Psoas muscle (tissue), 7 donors: ENCODE measurements at regions not wholly inside any gene's neighbourhood (a gene's known extent, or its start where the extent isn't known, plus 50 kb on each side); places are given as distances from the start of the nearest gene placed in this dataset.

Experiments used
- ATAC-seq, 4 donors: fragments of 200-7000 bp; cut with Tn5 transposase; one replicate each; pipeline ENCODE4 v1.9.1; 2020; ENCODE audit warnings: moderate library complexity in 3 of 4, mild to moderate bottlenecking in 2 of 4
- DNase-seq, 2 donors: peaks; one replicate each; pipeline ENCODE4 v3.0.0-alpha.2; 2020
- H3K27ac ChIP-seq: fragments of 200-600 bp; one replicate; pipeline ENCODE4 v1.8.0; 2022
- H3K27me3 ChIP-seq, 3 donors: fragments of 200-600 bp in 1 of 3; one replicate each; pipeline versions ENCODE4 v1.6.1 to v1.8.0; 2013 to 2022; ENCODE audit warnings: low read length in 2 of 3, mild to moderate bottlenecking in 2 of 3, moderate library complexity in 1 of 3; ENCODE audit not compliant: insufficient read depth in 3 of 3
- H3K36me3 ChIP-seq, 2 donors: fragments of 200-600 bp in 1 of 2; one replicate each; pipeline versions ENCODE4 v1.6.1 to v1.8.0; 2013 to 2022; ENCODE audit warnings: low read depth in 1 of 2, mild to moderate bottlenecking in 1 of 2, moderate library complexity in 1 of 2; ENCODE audit not compliant: insufficient read depth in 1 of 2
- H3K4me1 ChIP-seq: fragments of 200-600 bp; one replicate; pipeline ENCODE4 v1.8.0; 2022
- H3K4me3 ChIP-seq: fragments of 200-600 bp; one replicate; pipeline ENCODE4 v1.8.0; 2022; ENCODE audit warnings: mild to moderate bottlenecking
- H3K9me3 ChIP-seq: fragments of 200-600 bp; one replicate; pipeline ENCODE4 v1.8.0; 2022
- WGBS, 3 donors: extraction: QIAGEN DNeasy Blood & Tissue Kit; methylation state at CpG; one replicate each; pipeline versions ENCODE4 v1.1.6 to v1.1.7; 2013; 5-methylcytosine and 5-hydroxymethylcytosine counted together
- intact Hi-C, 2 donors: fragments of 100-400 bp; cut with DNase I; formaldehyde crosslinking; loops; one replicate each; pipeline versions ENCODE4 v1.11.0 to v1.14.2; 2022
- TF ChIP-seq, protein P1 (sequence below): fragments of 200-600 bp; IDR thresholded peaks from one replicate; pipeline ENCODE4 v1.8.0; 2022; ENCODE audit warnings: antibody characterized with exemption
- donor health status: healthy with polysubstance abuse.
- donor health status: DM: no; HTN: no; CAD: no; lungs with moderate emphysema.
- donor health status: Bipolar disorder and iron deficiency.
- donor health status: healthy.
- donor health status: DM: yes; HTN: yes; CAD: no.
- donor health status: DM: no; HTN: no; CAD: no.
- donor health status: DM: yes; HTN: yes; CAD: no.

DNA sequence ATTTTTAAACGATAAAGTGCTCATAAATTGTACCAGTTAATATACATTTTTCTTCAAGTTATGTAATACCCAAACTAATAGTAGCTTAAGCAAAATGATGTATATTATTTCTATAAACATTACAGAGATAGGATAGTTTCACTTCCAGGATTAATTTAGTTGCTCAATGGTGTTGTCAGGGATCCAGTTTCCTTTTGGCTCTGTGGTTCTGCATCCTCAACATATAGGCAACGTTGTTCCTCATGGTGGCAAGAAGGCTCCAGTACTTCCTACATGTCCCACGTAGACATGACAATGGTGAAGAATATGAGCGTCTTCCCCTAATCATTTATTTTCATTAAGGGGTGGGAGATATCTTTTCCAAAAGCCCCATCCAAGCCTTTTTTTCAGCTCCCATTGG lies 60.7 kb upstream of the DCD start:
- DNase-seq (no peak), ATAC-seq (no peak)
- H3K36me3 ChIP-seq: no peaks in the 10 kb centered on the region
- H3K27me3 ChIP-seq: peaks cover 0 to 4% (median 0%) of the 10 kb centered on the region in 3 donors
- no peak overlapping the region for H3K27ac ChIP-seq
- H3K9me3 ChIP-seq: no peaks in the 10 kb centered on the region
- no peaks in the 10 kb centered on the region for H3K4me1 ChIP-seq
- no peak overlapping the region for H3K4me3 ChIP-seq
- 81 to 86% (median 82%) methylated on average over 4 of the region's 4 CpGs for WGBS, 3 donors
- TF ChIP-seq, protein P1, sequence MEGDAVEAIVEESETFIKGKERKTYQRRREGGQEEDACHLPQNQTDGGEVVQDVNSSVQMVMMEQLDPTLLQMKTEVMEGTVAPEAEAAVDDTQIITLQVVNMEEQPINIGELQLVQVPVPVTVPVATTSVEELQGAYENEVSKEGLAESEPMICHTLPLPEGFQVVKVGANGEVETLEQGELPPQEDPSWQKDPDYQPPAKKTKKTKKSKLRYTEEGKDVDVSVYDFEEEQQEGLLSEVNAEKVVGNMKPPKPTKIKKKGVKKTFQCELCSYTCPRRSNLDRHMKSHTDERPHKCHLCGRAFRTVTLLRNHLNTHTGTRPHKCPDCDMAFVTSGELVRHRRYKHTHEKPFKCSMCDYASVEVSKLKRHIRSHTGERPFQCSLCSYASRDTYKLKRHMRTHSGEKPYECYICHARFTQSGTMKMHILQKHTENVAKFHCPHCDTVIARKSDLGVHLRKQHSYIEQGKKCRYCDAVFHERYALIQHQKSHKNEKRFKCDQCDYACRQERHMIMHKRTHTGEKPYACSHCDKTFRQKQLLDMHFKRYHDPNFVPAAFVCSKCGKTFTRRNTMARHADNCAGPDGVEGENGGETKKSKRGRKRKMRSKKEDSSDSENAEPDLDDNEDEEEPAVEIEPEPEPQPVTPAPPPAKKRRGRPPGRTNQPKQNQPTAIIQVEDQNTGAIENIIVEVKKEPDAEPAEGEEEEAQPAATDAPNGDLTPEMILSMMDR: no peak
- intact Hi-C loops: loop anchor here in 1 of 2 donors (10.0 kb wide), 1 partner anchor 366 kb away; no protein-coding TSS in a partner anchor

DNA sequence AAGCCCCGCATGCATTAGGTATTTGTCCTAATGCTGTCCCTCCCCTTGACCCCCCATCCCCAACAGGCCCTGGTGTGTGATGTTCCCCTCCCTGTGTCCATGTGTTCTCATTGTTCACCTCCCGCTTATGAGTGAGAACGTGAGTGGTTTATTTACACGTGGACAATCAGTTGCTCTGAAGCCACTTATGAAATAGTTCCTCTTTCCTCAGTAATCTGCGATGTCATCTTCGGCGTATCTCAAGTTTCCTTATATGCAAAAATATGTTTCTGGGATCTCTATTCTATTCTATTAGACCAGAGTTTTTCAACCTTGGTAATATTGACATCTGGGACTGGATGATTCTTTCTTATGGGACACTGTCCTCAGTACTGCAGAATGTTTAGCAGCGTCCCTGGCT lies 56.0 kb upstream of the DCD start:
- ATAC-seq (no peak), DNase-seq (no peak)
- TF ChIP-seq, protein P1: no peak
- no peak overlapping the region for H3K4me3 ChIP-seq
- no peaks in the 10 kb centered on the region for H3K36me3 ChIP-seq
- H3K27me3 ChIP-seq: no peaks in the 10 kb centered on the region
- intact Hi-C loops: loop anchor here (5.0 to 10.0 kb wide), 2 partner anchors 253 to 371 kb away; no protein-coding TSS in a partner anchor
- WGBS, 3 donors: 76 to 78% (median 77%) methylated on average over 8 of the region's 8 CpGs
- H3K9me3 ChIP-seq: no peaks in the 10 kb centered on the region
- H3K27ac ChIP-seq: no peak overlapping the region
- H3K4me1 ChIP-seq: no peaks in the 10 kb centered on the region

DNA sequence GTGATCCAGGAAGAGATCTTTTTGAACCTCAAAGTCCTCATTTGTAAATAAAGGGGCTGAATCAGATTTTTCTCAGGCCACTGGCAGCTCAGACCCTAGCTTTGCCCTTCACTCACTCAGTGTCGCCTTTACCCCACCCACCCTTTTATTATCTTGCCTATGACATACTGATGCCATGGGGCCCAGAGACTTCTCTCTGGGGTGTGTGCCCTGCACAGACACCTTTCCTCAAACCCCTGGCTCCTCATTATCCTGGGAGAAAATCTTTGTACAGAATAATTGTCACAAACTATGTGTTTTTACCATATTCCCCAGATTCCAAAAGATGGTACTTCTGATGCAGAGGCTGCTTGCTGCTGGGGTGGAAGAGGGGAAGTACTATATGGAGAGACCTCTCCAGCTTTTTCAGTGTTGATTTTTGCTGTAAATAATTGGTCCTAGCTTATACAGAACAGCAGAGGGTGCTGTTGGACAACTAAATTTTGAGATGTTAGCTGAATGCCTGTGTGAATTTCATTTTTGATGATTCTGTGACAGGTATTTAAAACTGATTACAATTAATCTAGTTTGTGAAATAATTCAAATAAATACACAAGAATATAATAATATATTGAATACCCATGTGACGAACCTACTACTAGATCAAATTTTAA lies 53.9 kb upstream of the DCD start:
- DNase-seq (no peak), ATAC-seq (peak in 1 of 4 donors; percentile 54)
- H3K4me1 ChIP-seq: no peaks in the 10 kb centered on the region
- H3K4me3 ChIP-seq: no peak overlapping the region
- H3K9me3 ChIP-seq: no peaks in the 10 kb centered on the region
- 30 to 42% (median 42%) methylated on average over 2 of the region's 2 CpGs for WGBS, 3 donors
- TF ChIP-seq, protein P1: peak; percentile 58
- H3K36me3 ChIP-seq: no peaks in the 10 kb centered on the region
- no peaks in the 10 kb centered on the region for H3K27me3 ChIP-seq
- intact Hi-C loops: loop anchor here (5.0 to 10.0 kb wide), 2 partner anchors 255 to 373 kb away; no protein-coding TSS in a partner anchor
- no peak overlapping the region for H3K27ac ChIP-seq

DNA sequence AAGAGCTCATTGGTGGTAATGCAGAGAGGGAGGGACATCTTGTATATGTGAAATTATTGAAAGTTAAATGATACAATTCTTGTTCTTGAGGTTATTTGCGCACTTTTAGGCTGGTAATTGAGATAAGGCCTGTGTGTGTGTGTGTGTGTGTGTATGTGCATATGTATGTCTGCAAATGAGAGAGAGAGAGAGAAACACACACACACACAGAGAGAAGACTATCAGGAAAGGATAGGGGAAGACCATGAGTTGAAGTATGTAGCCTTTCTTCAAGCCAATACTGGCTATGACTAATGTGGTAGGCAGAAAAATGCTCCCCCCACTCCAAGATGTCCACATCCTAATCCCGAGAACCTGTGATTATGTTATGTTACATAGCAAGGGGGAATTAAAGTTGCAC lies 52.7 kb upstream of the DCD start:
- H3K36me3 ChIP-seq: no peaks in the 10 kb centered on the region
- no peak overlapping the region for H3K27ac ChIP-seq
- ATAC-seq (no peak), DNase-seq (no peak)
- no peaks in the 10 kb centered on the region for H3K4me1 ChIP-seq
- intact Hi-C loops: loop anchor here (5.0 to 10.0 kb wide), 2 partner anchors 256 to 374 kb away; no protein-coding TSS in a partner anchor
- H3K27me3 ChIP-seq: peaks cover 0 to 5% (median 0%) of the 10 kb centered on the region in 3 donors
- TF ChIP-seq, protein P1: no peak
- H3K9me3 ChIP-seq: no peaks in the 10 kb centered on the region
- no peak overlapping the region for H3K4me3 ChIP-seq
- 77 to 89% (median 80%) methylated on average over 2 of the region's 2 CpGs for WGBS, 3 donors

DNA sequence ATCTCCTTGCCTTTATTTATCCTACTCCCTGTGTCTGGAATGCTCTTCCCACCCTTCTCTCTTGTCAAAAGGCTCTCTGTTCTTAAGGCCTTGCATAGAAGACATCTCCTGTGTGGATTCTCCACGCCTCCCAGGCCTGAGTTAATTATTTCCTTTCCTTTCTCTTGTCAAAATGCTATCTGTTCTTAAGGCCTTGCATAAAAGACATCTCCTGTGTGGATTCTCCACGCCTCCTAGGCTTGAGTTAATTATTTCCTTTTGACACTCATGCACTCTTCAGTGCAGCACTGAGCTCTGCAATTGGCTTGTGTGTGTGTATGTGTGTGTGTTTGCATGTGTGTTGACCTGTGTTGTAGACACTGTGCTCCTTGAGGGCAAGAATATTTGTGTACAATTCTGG lies 52.1 kb upstream of the DCD start:
- Histone ChIP-seq H3K4me1 (no peaks in the 10 kb centered on the region), H3K27ac (no peak overlapping the region), H3K9me3 (no peaks in the 10 kb centered on the region), H3K4me3 (no peak overlapping the region), H3K36me3 (no peaks in the 10 kb centered on the region), H3K27me3 (peaks cover 0 to 5% (median 0%) of the 10 kb centered on the region in 3 donors)
- intact Hi-C loops: loop anchor here (5.0 to 10.0 kb wide), 2 partner anchors 257 to 374 kb away; no protein-coding TSS in a partner anchor
- 54 to 74% (median 56%) methylated on average over 2 of the region's 2 CpGs for WGBS, 3 donors
- TF ChIP-seq, protein P1: no peak
- DNase-seq (no peak), ATAC-seq (no peak)
